ENCODE measurements at regions not wholly inside any gene's neighbourhood (a gene's known extent, or its start where the extent isn't known, plus 50 kb on each side); places are given as distances from the start of the nearest gene placed in this dataset.

- no peaks in the 10 kb centered on the region for H3K27me3 ChIP-seq (ENCODE audit: insufficient read depth, poor library complexity, severe bottlenecking)
- no peak for DNase-seq (ENCODE audit: low read depth in 1 of 2, low spot score in 1 of 2)
- no peak overlapping the region for H3K4me3 ChIP-seq (replicated peaks; ENCODE audit: insufficient read depth, low read length)
- H3K27ac ChIP-seq (replicated peaks): no peak overlapping the region
- TF ChIP-seq POLR2AphosphoS5 (IDR thresholded peaks at IDR 0.05; ENCODE audit: low read depth) (no peak), GABPA (IDR thresholded peaks at IDR 0.05; ENCODE audit: low read depth) (no peak), REST (IDR thresholded peaks at IDR 0.05; ENCODE audit: insufficient replicate concordance, low read depth) (no peak), SPI1 (IDR thresholded peaks at IDR 0.05; ENCODE audit: borderline replicate concordance, low read depth) (no peak)
- TF ChIP-seq, protein P1, sequence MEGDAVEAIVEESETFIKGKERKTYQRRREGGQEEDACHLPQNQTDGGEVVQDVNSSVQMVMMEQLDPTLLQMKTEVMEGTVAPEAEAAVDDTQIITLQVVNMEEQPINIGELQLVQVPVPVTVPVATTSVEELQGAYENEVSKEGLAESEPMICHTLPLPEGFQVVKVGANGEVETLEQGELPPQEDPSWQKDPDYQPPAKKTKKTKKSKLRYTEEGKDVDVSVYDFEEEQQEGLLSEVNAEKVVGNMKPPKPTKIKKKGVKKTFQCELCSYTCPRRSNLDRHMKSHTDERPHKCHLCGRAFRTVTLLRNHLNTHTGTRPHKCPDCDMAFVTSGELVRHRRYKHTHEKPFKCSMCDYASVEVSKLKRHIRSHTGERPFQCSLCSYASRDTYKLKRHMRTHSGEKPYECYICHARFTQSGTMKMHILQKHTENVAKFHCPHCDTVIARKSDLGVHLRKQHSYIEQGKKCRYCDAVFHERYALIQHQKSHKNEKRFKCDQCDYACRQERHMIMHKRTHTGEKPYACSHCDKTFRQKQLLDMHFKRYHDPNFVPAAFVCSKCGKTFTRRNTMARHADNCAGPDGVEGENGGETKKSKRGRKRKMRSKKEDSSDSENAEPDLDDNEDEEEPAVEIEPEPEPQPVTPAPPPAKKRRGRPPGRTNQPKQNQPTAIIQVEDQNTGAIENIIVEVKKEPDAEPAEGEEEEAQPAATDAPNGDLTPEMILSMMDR (IDR thresholded peaks at IDR 0.05; ENCODE audit: insufficient read depth, low read length): no peak
Measured at GRCh38 chr9:85414390-85414789, 327.4 kb downstream of the AGTPBP1 start.

GRCh38 chr9:85408494-85408893 lies 333.3 kb downstream of the AGTPBP1 start:
- Histone ChIP-seq H3K27me3 (ENCODE audit: insufficient read depth, poor library complexity, severe bottlenecking) (no peaks in the 10 kb centered on the region), H3K4me3 (replicated peaks; ENCODE audit: insufficient read depth, low read length) (no peak overlapping the region), H3K27ac (replicated peaks) (no peak overlapping the region)
- DNase-seq (ENCODE audit: low read depth in 1 of 2, low spot score in 1 of 2): no peak
- TF ChIP-seq GABPA (IDR thresholded peaks at IDR 0.05; ENCODE audit: low read depth): no peak
- TF ChIP-seq POLR2AphosphoS5 (IDR thresholded peaks at IDR 0.05; ENCODE audit: low read depth): no peak
- TF ChIP-seq, protein P1 (IDR thresholded peaks at IDR 0.05; ENCODE audit: insufficient read depth, low read length): no peak
- TF ChIP-seq SPI1 (IDR thresholded peaks at IDR 0.05; ENCODE audit: borderline replicate concordance, low read depth): no peak
- TF ChIP-seq REST (IDR thresholded peaks at IDR 0.05; ENCODE audit: insufficient replicate concordance, low read depth): no peak

DNA sequence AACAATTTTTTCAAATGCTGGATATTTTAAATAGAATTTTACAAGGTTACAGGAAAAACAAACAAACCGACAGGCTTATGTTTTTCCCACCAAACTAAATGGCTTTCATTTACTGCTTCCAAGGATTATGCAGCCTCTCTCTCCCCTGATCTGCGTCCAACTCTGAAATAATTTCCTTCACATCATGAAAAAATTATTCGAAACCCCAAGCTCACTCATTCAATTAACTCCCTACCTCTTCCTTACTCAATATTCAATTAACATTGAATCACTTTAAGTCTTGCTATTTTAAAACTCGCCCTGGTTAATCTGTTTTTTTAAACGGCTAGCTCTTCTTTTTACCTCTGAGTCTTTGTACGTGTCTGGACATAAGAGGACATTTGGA lies 336.2 kb downstream of the AGTPBP1 start:
- Histone ChIP-seq H3K27ac (replicated peaks) (no peak overlapping the region), H3K4me3 (replicated peaks; ENCODE audit: insufficient read depth, low read length) (no peak overlapping the region), H3K27me3 (ENCODE audit: insufficient read depth, poor library complexity, severe bottlenecking) (no peaks in the 10 kb centered on the region)
- no peak for DNase-seq (ENCODE audit: low read depth in 1 of 2, low spot score in 1 of 2)
- no peak for TF ChIP-seq GABPA (IDR thresholded peaks at IDR 0.05; ENCODE audit: low read depth)
- no peak for TF ChIP-seq SPI1 (IDR thresholded peaks at IDR 0.05; ENCODE audit: borderline replicate concordance, low read depth)
- TF ChIP-seq, protein P1 (IDR thresholded peaks at IDR 0.05; ENCODE audit: insufficient read depth, low read length): no peak
- TF ChIP-seq REST (IDR thresholded peaks at IDR 0.05; ENCODE audit: insufficient replicate concordance, low read depth): no peak
- no peak for TF ChIP-seq POLR2AphosphoS5 (IDR thresholded peaks at IDR 0.05; ENCODE audit: low read depth)

Measured in HL-60 (cell line).